ENCODE measurements at regions not wholly inside any gene's neighbourhood (a gene's known extent, or its start where the extent isn't known, plus 50 kb on each side); places are given as distances from the start of the nearest gene placed in this dataset.

DNA sequence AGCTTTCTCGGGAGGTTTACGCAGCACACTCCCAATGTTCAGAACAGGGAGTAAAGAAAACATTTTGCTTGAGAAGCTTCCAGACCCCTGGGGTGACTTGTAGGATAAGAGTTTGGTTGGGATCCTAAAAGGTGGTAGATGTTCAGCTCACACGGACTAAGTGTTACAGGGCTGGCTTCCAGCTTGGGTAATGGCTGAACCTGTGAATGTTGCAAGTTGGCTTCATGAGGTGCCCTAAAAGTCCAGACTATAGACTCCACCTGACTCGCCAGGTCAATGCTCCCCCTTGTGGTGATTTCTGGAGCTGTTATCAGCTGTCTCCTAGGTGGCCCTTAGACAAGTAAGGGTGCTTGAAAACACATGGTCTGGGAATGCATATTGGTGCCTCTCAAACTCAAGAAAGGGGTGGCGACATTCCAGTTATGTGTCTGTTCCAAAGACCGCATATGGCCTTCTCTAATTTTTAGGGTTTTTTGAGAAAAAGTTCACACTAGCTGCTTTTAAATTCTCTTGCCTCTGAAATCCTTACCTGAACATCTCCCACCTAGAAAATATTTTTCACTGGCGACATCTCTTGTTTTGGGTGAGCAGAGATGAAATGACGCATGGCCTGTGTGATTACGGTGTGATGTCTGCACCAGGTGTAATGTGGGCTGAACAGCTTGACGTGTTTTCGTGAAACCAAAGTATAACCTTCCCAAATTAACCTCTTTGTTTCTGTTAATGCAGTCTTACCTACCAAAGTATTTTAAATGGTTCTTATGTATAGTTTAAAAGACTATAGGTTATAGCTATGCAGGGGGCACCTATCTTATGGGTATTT, 175.7 kb upstream of the KBTBD8 start (continued):
- no peak for TF ChIP-seq TCF7L2 (IDR thresholded peaks at IDR 0.05; ENCODE audit: borderline replicate concordance, extremely low read depth, insufficient read depth, insufficient read length)

DNA sequence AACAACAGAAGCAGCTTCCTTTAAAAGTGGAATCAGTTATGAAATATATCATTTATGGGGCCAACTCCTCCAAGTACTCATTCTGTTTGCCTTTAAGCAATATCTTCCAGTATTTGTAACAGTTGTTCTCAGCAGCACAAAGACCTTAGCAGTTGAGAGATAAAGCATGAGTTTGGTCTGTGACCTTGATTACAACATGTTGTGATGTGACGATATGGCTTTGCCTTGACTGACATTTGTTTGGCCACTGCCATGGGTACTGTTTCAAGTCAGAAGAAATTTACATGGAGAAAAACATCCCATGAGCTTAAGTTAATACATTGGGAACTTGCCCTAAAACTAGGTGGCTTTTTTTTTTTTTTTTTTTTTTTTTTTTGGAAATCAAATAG, 175.1 kb upstream of the KBTBD8 start:
- no peak overlapping the region for H2AFZ ChIP-seq (ENCODE audit: low read depth, low read length, poor library complexity, severe bottlenecking)
- ATAC-seq: no peak
- peaks cover 15% of the 10 kb centered on the region for H3K27me3 ChIP-seq (ENCODE audit: insufficient read depth, low read length)
- DNase-seq (ENCODE audit: low read depth, low spot score): no peak
- no peaks in the 10 kb centered on the region for H3K9me2 ChIP-seq (ENCODE audit: insufficient read depth)
- CTCF ChIA-PET: interaction anchor here (1.2 to 3.2 kb wide), 6 partner anchors 9 to 587 kb away, joined by 3 to 36 read pairs (median 8); no protein-coding TSS in a partner anchor
- no peaks in the 10 kb centered on the region for H3K4me1 ChIP-seq (ENCODE audit: control insufficient read depth in 1 of 2, insufficient read depth in 2 of 2, low read length in 2 of 2)
- no peak overlapping the region for H3K4me2 ChIP-seq (ENCODE audit: low read length)
- no peak overlapping the region for H3K9ac ChIP-seq (ENCODE audit: low read length)
- no TSS peak for BruUV-seq (replicated peaks)
- no peak overlapping the region for H3K4me3 ChIP-seq (replicated peaks in 1 of 2; ENCODE audit: low read depth in 1 of 2, low read length in 2 of 2)
- RAD21 ChIA-PET (ENCODE audit: low non-redundant PET in 1 of 2, low total read pairs in 2 of 2, uncharacterized antibody in 2 of 2, unreplicated experiment in 2 of 2): no interaction called here
- H3K27ac ChIP-seq (ENCODE audit: low read depth, low read length): no peak overlapping the region
- no peak for TF ChIP-seq CEBPB (IDR thresholded peaks at IDR 0.05; ENCODE audit: low read depth)
- TF ChIP-seq EZH2 (IDR thresholded peaks at IDR 0.05): no peak
- TF ChIP-seq SRF (IDR thresholded peaks at IDR 0.05; ENCODE audit: low read depth): no peak
- no peak for TF ChIP-seq REST (IDR thresholded peaks at IDR 0.05; ENCODE audit: low read depth)
- TF ChIP-seq EZH2phosphoT487 (IDR thresholded peaks at IDR 0.05; ENCODE audit: borderline replicate concordance): no peak
- H3K9me3 ChIP-seq (ENCODE audit: control insufficient read depth in 1 of 2, insufficient read depth in 1 of 2, low read depth in 1 of 2, low read length in 2 of 2): no peaks in the 10 kb centered on the region
- intact Hi-C loops (cut with micrococcal nuclease): no loop called here
- no peaks in the 10 kb centered on the region for H3K36me3 ChIP-seq (ENCODE audit: control insufficient read depth in 1 of 2, insufficient read depth in 2 of 2, low read length in 2 of 2)
- no peaks in the 10 kb centered on the region for H4K20me1 ChIP-seq (ENCODE audit: insufficient read depth)
- no peaks in the 10 kb centered on the region for H3K79me2 ChIP-seq (ENCODE audit: insufficient read depth, low read length)
- POLR2A ChIA-PET: no interaction called here

All from HCT116 (cell line).